Peyer's patch (tissue), 4 donors: ENCODE measurements at regions not wholly inside any gene's neighbourhood (a gene's known extent, or its start where the extent isn't known, plus 50 kb on each side); places are given as distances from the start of the nearest gene placed in this dataset.

Experiments
- POLR2A ChIP-seq, 2 donors: fragments of 450-650 bp; IDR thresholded peaks; one replicate each; pipeline ENCODE4 v1.5.1; 2017; ENCODE audit warnings: antibody characterized with exemption in 2 of 2, mild to moderate bottlenecking in 2 of 2, moderate library complexity in 2 of 2
- TF ChIP-seq, protein P1 (sequence below), 6 experiments: fragments of 450-650 bp in 4 of 6; fragments of 200-600 bp in 2 of 6; sonication (generic) in 1 of 6; IDR thresholded peaks; one replicate each; pipeline ENCODE4 v1.5.1; 2017 to 2019; ENCODE audit warnings: antibody characterized with exemption in 6 of 6, mild to moderate bottlenecking in 3 of 6, moderate library complexity in 1 of 6

DNA sequence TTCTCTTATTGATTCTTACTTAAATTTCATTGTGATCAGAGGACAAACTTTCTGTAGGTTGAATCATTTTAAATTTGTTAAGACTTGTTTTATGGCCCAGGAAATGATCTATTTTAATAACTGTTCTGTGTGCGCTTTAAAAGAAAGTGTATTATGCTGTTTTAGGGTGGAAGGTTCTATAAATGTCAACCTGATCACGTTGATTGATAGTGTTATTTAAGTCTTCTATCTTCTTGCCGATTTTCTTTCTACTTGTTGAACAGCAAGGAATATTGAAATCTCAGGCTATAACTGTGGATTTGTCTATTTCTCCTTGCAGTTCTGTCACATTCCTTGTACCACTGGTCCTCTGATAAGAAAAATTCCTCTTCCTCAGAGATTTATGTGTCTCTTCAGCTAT, 112.7 kb downstream of the TANC2 start:
- TF ChIP-seq POLR2A (IDR thresholded peaks at IDR 0.05): no peak
- TF ChIP-seq, protein P1, sequence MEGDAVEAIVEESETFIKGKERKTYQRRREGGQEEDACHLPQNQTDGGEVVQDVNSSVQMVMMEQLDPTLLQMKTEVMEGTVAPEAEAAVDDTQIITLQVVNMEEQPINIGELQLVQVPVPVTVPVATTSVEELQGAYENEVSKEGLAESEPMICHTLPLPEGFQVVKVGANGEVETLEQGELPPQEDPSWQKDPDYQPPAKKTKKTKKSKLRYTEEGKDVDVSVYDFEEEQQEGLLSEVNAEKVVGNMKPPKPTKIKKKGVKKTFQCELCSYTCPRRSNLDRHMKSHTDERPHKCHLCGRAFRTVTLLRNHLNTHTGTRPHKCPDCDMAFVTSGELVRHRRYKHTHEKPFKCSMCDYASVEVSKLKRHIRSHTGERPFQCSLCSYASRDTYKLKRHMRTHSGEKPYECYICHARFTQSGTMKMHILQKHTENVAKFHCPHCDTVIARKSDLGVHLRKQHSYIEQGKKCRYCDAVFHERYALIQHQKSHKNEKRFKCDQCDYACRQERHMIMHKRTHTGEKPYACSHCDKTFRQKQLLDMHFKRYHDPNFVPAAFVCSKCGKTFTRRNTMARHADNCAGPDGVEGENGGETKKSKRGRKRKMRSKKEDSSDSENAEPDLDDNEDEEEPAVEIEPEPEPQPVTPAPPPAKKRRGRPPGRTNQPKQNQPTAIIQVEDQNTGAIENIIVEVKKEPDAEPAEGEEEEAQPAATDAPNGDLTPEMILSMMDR (IDR thresholded peaks at IDR 0.05): no peak
